Spleen (tissue), 11 donors: ENCODE measurements at regions not wholly inside any gene's neighbourhood (a gene's known extent, or its start where the extent isn't known, plus 50 kb on each side); places are given as distances from the start of the nearest gene placed in this dataset.

Source experiments
- DNase-seq: peaks from one replicate; pipeline ENCODE4 v3.0.0-alpha.2; 2020
- H3K27ac ChIP-seq, 8 donors: fragments of 200-600 bp; sonication (generic) in 7 of 8; 1 replicate in 4 of 8; 2 replicates in 4 of 8; pipeline versions ENCODE4 v1.5.0 to v1.8.0; 2016 to 2021; ENCODE audit warnings: inconsistent platforms in 4 of 8, mild to moderate bottlenecking in 4 of 8, moderate library complexity in 1 of 8
- H3K27me3 ChIP-seq, 7 donors: fragments of 200-600 bp; sonication (generic) in 6 of 7; replicated peaks in 1 of 7; 1 replicate in 4 of 7; 2 replicates in 3 of 7; pipeline versions ENCODE4 v1.5.0 to v1.8.0; 2016 to 2021; ENCODE audit warnings: inconsistent platforms in 3 of 7, mild to moderate bottlenecking in 1 of 7
- H3K36me3 ChIP-seq, 6 donors: fragments of 200-600 bp; sonication (generic) in 5 of 6; 1 replicate in 4 of 6; 2 replicates in 2 of 6; pipeline versions ENCODE4 v1.5.0 to v1.8.0; 2016 to 2021; ENCODE audit warnings: inconsistent platforms in 2 of 6
- H3K4me1 ChIP-seq, 6 donors: fragments of 200-600 bp; sonication (generic) in 5 of 6; 1 replicate in 3 of 6; 2 replicates in 3 of 6; pipeline versions ENCODE4 v1.5.0 to v1.8.0; 2016 to 2021; ENCODE audit warnings: inconsistent platforms in 3 of 6
- H3K4me3 ChIP-seq, 8 donors: fragments of 200-600 bp; sonication (generic) in 7 of 8; 1 replicate in 4 of 8; 2 replicates in 4 of 8; pipeline versions ENCODE4 v1.5.0 to v1.8.0; 2016 to 2021; ENCODE audit warnings: inconsistent platforms in 4 of 8, mild to moderate bottlenecking in 4 of 8, moderate library complexity in 2 of 8
- H3K9me3 ChIP-seq, 8 donors: fragments of 200-600 bp; sonication (generic) in 7 of 8; 1 replicate in 4 of 8; 2 replicates in 4 of 8; pipeline versions ENCODE4 v1.5.0 to v1.8.0; 2016 to 2021; ENCODE audit warnings: inconsistent platforms in 4 of 8
- POLR2A ChIP-seq, 3 donors: fragments of 450-650 bp; IDR thresholded peaks; one replicate each; pipeline ENCODE4 v1.5.1; 2017; ENCODE audit warnings: antibody characterized with exemption in 3 of 3, mild to moderate bottlenecking in 1 of 3
- POLR2AphosphoS5 ChIP-seq, 3 donors: sonication (generic); formaldehyde crosslinking; IDR thresholded peaks; one replicate each; pipeline ENCODE4 v1.5.1; 2017; ENCODE audit warnings: antibody characterized with exemption in 3 of 3
- WGBS, 5 donors: extraction: QIAGEN DNeasy Blood & Tissue Kit in 3 of 5; methylation state at CpG; one replicate each; pipeline versions ENCODE4 v1.1.5 to v1.1.7; 2013 to 2018; 5-methylcytosine and 5-hydroxymethylcytosine counted together
- intact Hi-C: fragments of 100-400 bp; cut with DNase I; formaldehyde crosslinking; loops from one replicate; pipeline ENCODE4 v1.15.0; 2023; ENCODE audit warnings: low total_unique reads
- TF ChIP-seq, protein P1 (sequence below), 11 experiments: fragments of 200-600 bp in 7 of 11; fragments of 450-650 bp in 4 of 11; sonication (generic) in 4 of 11; IDR thresholded peaks in 8 of 11; conservative IDR thresholded peaks in 3 of 11; 1 replicate in 7 of 11; 2 replicates in 4 of 11; pipeline versions ENCODE4 v1.4.0 to v1.8.0; 2016 to 2021; ENCODE audit warnings: antibody characterized with exemption in 11 of 11, inconsistent platforms in 4 of 11, mild to moderate bottlenecking in 1 of 11
- donor health status: healthy with polysubstance abuse.
- donor health status: DM: no; HTN: no; CAD: no; lungs with moderate emphysema.
- donor health status: DM: no; HTN: no; CAD: no.
- donor health status: Bipolar disorder and iron deficiency.
- donor health status: healthy.
- donor health status: DM: no; HTN: no; CAD: no.
- donor health status: DM: yes; HTN: yes; CAD: no.

GRCh38 chr7:9671979-9672917 lies 1238.8 kb downstream of the NXPH1 start:
- DNase-seq = no peak
- WGBS, 5 donors = 70 to 85% (median 81%) methylated on average over 7 of the region's 7 CpGs
- H3K4me3 ChIP-seq = no peak overlapping the region
- no peaks in the 10 kb centered on the region for H3K36me3 ChIP-seq
- no peaks in the 10 kb centered on the region for H3K27me3 ChIP-seq
- H3K27ac ChIP-seq = no peak overlapping the region
- peaks cover 0 to 16% (median 3%) of the 10 kb centered on the region in 8 donors for H3K9me3 ChIP-seq
- intact Hi-C loops = no loop called here
- TF ChIP-seq, protein P1, sequence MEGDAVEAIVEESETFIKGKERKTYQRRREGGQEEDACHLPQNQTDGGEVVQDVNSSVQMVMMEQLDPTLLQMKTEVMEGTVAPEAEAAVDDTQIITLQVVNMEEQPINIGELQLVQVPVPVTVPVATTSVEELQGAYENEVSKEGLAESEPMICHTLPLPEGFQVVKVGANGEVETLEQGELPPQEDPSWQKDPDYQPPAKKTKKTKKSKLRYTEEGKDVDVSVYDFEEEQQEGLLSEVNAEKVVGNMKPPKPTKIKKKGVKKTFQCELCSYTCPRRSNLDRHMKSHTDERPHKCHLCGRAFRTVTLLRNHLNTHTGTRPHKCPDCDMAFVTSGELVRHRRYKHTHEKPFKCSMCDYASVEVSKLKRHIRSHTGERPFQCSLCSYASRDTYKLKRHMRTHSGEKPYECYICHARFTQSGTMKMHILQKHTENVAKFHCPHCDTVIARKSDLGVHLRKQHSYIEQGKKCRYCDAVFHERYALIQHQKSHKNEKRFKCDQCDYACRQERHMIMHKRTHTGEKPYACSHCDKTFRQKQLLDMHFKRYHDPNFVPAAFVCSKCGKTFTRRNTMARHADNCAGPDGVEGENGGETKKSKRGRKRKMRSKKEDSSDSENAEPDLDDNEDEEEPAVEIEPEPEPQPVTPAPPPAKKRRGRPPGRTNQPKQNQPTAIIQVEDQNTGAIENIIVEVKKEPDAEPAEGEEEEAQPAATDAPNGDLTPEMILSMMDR (IDR thresholded peaks at IDR 0.05 in 8 of 11, conservative IDR thresholded peaks at IDR 0.05 in 3 of 11) = no peak
- TF ChIP-seq POLR2A (IDR thresholded peaks at IDR 0.05) (no peak), POLR2AphosphoS5 (IDR thresholded peaks at IDR 0.05) (no peak)
- no peaks in the 10 kb centered on the region for H3K4me1 ChIP-seq

GRCh38 chr7:9680713-9681112 lies 1247.3 kb downstream of the NXPH1 start:
- Histone ChIP-seq H3K27ac (no peak overlapping the region), H3K9me3 (peaks cover 0 to 30% (median 16%) of the 10 kb centered on the region in 8 donors), H3K4me1 (no peaks in the 10 kb centered on the region), H3K27me3 (no peaks in the 10 kb centered on the region), H3K36me3 (no peaks in the 10 kb centered on the region), H3K4me3 (no peak overlapping the region)
- TF ChIP-seq POLR2AphosphoS5 (IDR thresholded peaks at IDR 0.05) = no peak
- no peak for TF ChIP-seq POLR2A (IDR thresholded peaks at IDR 0.05)
- TF ChIP-seq, protein P1 (IDR thresholded peaks at IDR 0.05 in 8 of 11, conservative IDR thresholded peaks at IDR 0.05 in 3 of 11) = no peak
- intact Hi-C loops = no loop called here
- WGBS, 5 donors = 90 to 95% (median 92%) methylated on average over 2 of the region's 2 CpGs
- no peak for DNase-seq

DNA sequence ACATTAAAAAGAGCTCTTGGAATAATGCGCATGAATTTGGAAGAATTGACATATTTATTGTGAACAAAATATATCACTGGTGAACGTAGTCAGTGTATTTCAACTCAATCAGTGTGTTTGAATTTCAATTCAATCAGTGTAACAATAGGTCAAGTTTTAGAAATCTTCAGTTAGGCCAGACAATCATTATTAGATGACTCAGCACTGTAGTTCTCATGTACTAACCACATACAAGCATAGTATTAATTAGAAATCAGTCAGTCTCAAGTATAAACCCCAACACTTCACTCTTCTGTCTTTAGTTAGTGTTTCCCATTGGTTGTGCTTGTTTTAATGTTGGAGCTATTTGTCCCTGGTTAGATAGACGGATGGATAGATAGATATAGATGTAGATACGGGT lies 1247.9 kb downstream of the NXPH1 start:
- Histone ChIP-seq H3K36me3 (no peaks in the 10 kb centered on the region), H3K4me3 (no peak overlapping the region), H3K27ac (no peak overlapping the region), H3K27me3 (no peaks in the 10 kb centered on the region), H3K9me3 (peaks cover 0 to 30% (median 16%) of the 10 kb centered on the region in 8 donors), H3K4me1 (no peaks in the 10 kb centered on the region)
- WGBS, 5 donors = 78 to 87% (median 82%) methylated on average over 4 of the region's 4 CpGs
- TF ChIP-seq POLR2A (IDR thresholded peaks at IDR 0.05) = no peak
- TF ChIP-seq, protein P1 (IDR thresholded peaks at IDR 0.05 in 8 of 11, conservative IDR thresholded peaks at IDR 0.05 in 3 of 11) = no peak
- TF ChIP-seq POLR2AphosphoS5 (IDR thresholded peaks at IDR 0.05) = no peak
- DNase-seq = no peak
- intact Hi-C loops = no loop called here

- no peaks in the 10 kb centered on the region for H3K36me3 ChIP-seq
- 64 to 93% (median 88%) methylated on average over 2 of the region's 2 CpGs for WGBS, 5 donors
- DNase-seq = no peak
- TF ChIP-seq POLR2AphosphoS5 (IDR thresholded peaks at IDR 0.05) (no peak), POLR2A (IDR thresholded peaks at IDR 0.05) (no peak)
- TF ChIP-seq, protein P1 (IDR thresholded peaks at IDR 0.05 in 8 of 11, conservative IDR thresholded peaks at IDR 0.05 in 3 of 11) = no peak
- no peak overlapping the region for H3K27ac ChIP-seq
- H3K4me1 ChIP-seq = no peaks in the 10 kb centered on the region
- intact Hi-C loops = no loop called here
- no peaks in the 10 kb centered on the region for H3K27me3 ChIP-seq
- H3K9me3 ChIP-seq = peaks cover 0 to 24% (median 11%) of the 10 kb centered on the region in 8 donors
- H3K4me3 ChIP-seq = no peak overlapping the region
These were observed 1257.9 kb downstream of the NXPH1 start for GRCh38 chr7:9691286-9691685.
